H9 (cell line): ENCODE measurements at regions not wholly inside any gene's neighbourhood (a gene's known extent, or its start where the extent isn't known, plus 50 kb on each side); places are given as distances from the start of the nearest gene placed in this dataset.

ENCODE experiments used
- DNase-seq: peaks from one replicate; pipeline ENCODE4 v3.0.0-alpha.2; 2017
- H2AFZ ChIP-seq: one replicate; pipeline ENCODE4 v1.6.1; 2013; ENCODE audit warnings: mild to moderate bottlenecking, low read length, control low read depth, moderate library complexity
- H2AK5ac ChIP-seq: 2 replicates; pipeline ENCODE4 v1.6.1; 2013; ENCODE audit warnings: low read length, control low read depth, mixed read lengths; ENCODE audit not compliant: insufficient read length
- H2BK120ac ChIP-seq: one replicate; pipeline ENCODE4 v1.6.1; 2013; ENCODE audit warnings: low read depth, mild to moderate bottlenecking, low read length, control low read depth, inconsistent platforms; ENCODE audit not compliant: poor library complexity, severe bottlenecking
- H2BK12ac ChIP-seq: 2 replicates; pipeline ENCODE4 v1.6.1; 2013; ENCODE audit warnings: low read length, control low read depth, mixed read lengths, low read depth; ENCODE audit not compliant: insufficient read length
- H2BK15ac ChIP-seq: 2 replicates; pipeline ENCODE4 v1.6.1; 2013; ENCODE audit warnings: low read depth, low read length, control low read depth
- H2BK20ac ChIP-seq: one replicate; pipeline ENCODE4 v1.6.1; 2013; ENCODE audit warnings: low read depth, mild to moderate bottlenecking, low read length, control low read depth, inconsistent platforms; ENCODE audit not compliant: poor library complexity, severe bottlenecking
- H2BK5ac ChIP-seq: 2 replicates; pipeline ENCODE4 v1.6.1; 2013; ENCODE audit warnings: low read length, control low read depth, mixed read lengths; ENCODE audit not compliant: insufficient read length
- H3K14ac ChIP-seq: 2 replicates; pipeline ENCODE4 v1.6.1; 2013; ENCODE audit warnings: low read length, control low read depth; ENCODE audit not compliant: insufficient read depth
- H3K18ac ChIP-seq: 2 replicates; pipeline ENCODE4 v1.6.1; 2013; ENCODE audit warnings: low read depth, mild to moderate bottlenecking, mixed read lengths, low read length, control low read depth; ENCODE audit not compliant: insufficient read length
- H3K23ac ChIP-seq: 2 replicates; pipeline ENCODE4 v1.6.1; 2013; ENCODE audit warnings: low read length, control low read depth, mixed read lengths, low read depth; ENCODE audit not compliant: insufficient read length
- H3K23me2 ChIP-seq: 2 replicates; pipeline ENCODE4 v1.6.1; 2013; ENCODE audit warnings: low read depth, mild to moderate bottlenecking, mixed read lengths, low read length, control low read depth; ENCODE audit not compliant: insufficient read length, poor library complexity, severe bottlenecking
- H3K27ac ChIP-seq: 2 replicates; pipeline ENCODE4 v1.5.1; 2013; ENCODE audit warnings: low read length, control low read depth, mixed read lengths, low read depth; ENCODE audit not compliant: insufficient read length
- H3K27me3 ChIP-seq: 2 replicates; pipeline ENCODE4 v1.6.1; 2013; ENCODE audit warnings: low read length, control low read depth, inconsistent platforms; ENCODE audit not compliant: insufficient read depth
- H3K4ac ChIP-seq: 2 replicates; pipeline ENCODE4 v1.6.1; 2013; ENCODE audit warnings: low read depth, mild to moderate bottlenecking, control low read depth, inconsistent platforms, low read length, moderate library complexity
- H3K4me1 ChIP-seq: 2 replicates; pipeline ENCODE4 v1.6.1; 2013; ENCODE audit warnings: low read length, control low read depth, inconsistent platforms; ENCODE audit not compliant: insufficient read depth
- H3K4me2 ChIP-seq: 2 replicates; pipeline ENCODE4 v1.6.1; 2013; ENCODE audit warnings: low read length, control low read depth, mixed read lengths; ENCODE audit not compliant: insufficient read length, insufficient read depth
- H3K56ac ChIP-seq: 2 replicates; pipeline ENCODE4 v1.6.1; 2013; ENCODE audit warnings: low read depth, mild to moderate bottlenecking, mixed read lengths, low read length, control low read depth; ENCODE audit not compliant: insufficient read length
- H3K79me1 ChIP-seq: 2 replicates; pipeline ENCODE4 v1.6.1; 2013; ENCODE audit warnings: low read depth, mild to moderate bottlenecking, moderate library complexity, low read length, control low read depth, inconsistent platforms; ENCODE audit not compliant: insufficient read depth, poor library complexity, severe bottlenecking
- H3K79me2 ChIP-seq: 2 replicates; pipeline ENCODE4 v1.6.1; 2013; ENCODE audit warnings: low read length, control low read depth, inconsistent platforms; ENCODE audit not compliant: insufficient read depth
- H3K9ac ChIP-seq: 2 replicates; pipeline ENCODE4 v1.6.1; 2013; ENCODE audit warnings: low read length, control low read depth, mixed read lengths; ENCODE audit not compliant: insufficient read length; ENCODE audit errors: extremely low read depth
- H3K9me3 ChIP-seq: one replicate; pipeline ENCODE4 v1.6.1; 2013; ENCODE audit warnings: low read depth, low read length, inconsistent platforms; ENCODE audit not compliant: control insufficient read depth
- H3T11ph ChIP-seq: one replicate; pipeline ENCODE4 v1.6.1; 2013; ENCODE audit warnings: mild to moderate bottlenecking, low read length, control low read depth, inconsistent platforms
- H4K20me1 ChIP-seq: one replicate; pipeline ENCODE4 v1.6.1; 2013; ENCODE audit not compliant: control insufficient read depth, insufficient read length, insufficient read depth
- H4K5ac ChIP-seq: 2 replicates; pipeline ENCODE4 v1.6.1; 2013; ENCODE audit warnings: low read depth, mild to moderate bottlenecking, mixed read lengths, low read length, control low read depth; ENCODE audit not compliant: insufficient read length
- H4K8ac ChIP-seq: replicated peaks from 2 replicates; pipeline ENCODE4 v1.6.1; 2013; ENCODE audit warnings: low read length, control low read depth, mixed read lengths, low read depth; ENCODE audit not compliant: insufficient read length
- H4K91ac ChIP-seq: 2 replicates; pipeline ENCODE4 v1.6.1; 2013; ENCODE audit warnings: low read depth, mild to moderate bottlenecking, moderate library complexity, mixed read lengths, low read length, control low read depth; ENCODE audit not compliant: insufficient read length
- H3K27ac Mint-ChIP-seq, 3 experiments: 2 replicates in 2 of 3; 3 replicates in 1 of 3; pipeline ENCODE4 v1.8.0; 2020 to 2021; ENCODE audit warnings: mixed read lengths in 3 of 3, mild to moderate bottlenecking in 1 of 3, moderate library complexity in 1 of 3
- H3K27me3 Mint-ChIP-seq: 2 replicates; pipeline ENCODE4 v1.8.0; 2021; ENCODE audit warnings: low read depth, mild to moderate bottlenecking, moderate library complexity, mixed read lengths
- H3K36me3 Mint-ChIP-seq, 3 experiments: 2 replicates in 2 of 3; 3 replicates in 1 of 3; pipeline ENCODE4 v1.8.0; 2020 to 2021; ENCODE audit warnings: low read depth in 3 of 3, mixed read lengths in 3 of 3; ENCODE audit not compliant: insufficient read depth in 1 of 3
- H3K4me1 Mint-ChIP-seq, 2 experiments: 2 replicates each; pipeline ENCODE4 v1.8.0; 2020; ENCODE audit warnings: mixed read lengths in 2 of 2
- H3K4me3 Mint-ChIP-seq, 2 experiments: 2 replicates in 1 of 2; 3 replicates in 1 of 2; pipeline ENCODE4 v1.8.0; 2020 to 2021; ENCODE audit warnings: mild to moderate bottlenecking in 2 of 2, mixed read lengths in 2 of 2, moderate library complexity in 1 of 2
- H3K9me3 Mint-ChIP-seq, 2 experiments: 2 replicates in 1 of 2; 3 replicates in 1 of 2; pipeline ENCODE4 v1.8.0; 2020; ENCODE audit warnings: mild to moderate bottlenecking in 2 of 2, mixed read lengths in 2 of 2, moderate library complexity in 1 of 2
- TF ChIP-seq, protein P1 (sequence below): fragments of 200-600 bp; sonication (generic); conservative IDR thresholded peaks from 3 replicates; pipeline ENCODE4 v1.8.0; 2021; ENCODE audit warnings: antibody characterized with exemption, mild to moderate bottlenecking

DNA sequence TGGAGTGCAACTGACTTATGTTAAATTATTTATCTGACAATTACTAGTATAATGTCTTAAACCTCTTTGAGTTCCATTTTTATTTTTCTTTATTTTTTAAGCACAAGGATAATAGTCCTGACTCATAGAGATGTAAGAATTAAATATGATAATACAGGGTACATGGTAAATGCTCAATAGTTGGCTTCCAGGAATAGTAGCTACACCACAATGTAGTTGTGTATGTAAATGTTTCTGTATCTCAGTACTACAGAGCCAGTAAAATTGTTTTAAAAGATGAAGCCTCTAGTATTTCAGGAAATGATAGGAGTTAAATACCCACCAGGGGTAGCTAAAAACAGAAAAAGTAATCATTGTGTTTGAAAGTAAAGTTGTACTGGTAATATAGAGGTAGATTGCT lies 487.4 kb upstream of the IRAK1BP1 start:
- Histone ChIP-seq H2AFZ (no peak overlapping the region), H3K56ac (no peak overlapping the region), H3T11ph (no peak overlapping the region), H2BK20ac (no peak overlapping the region), H3K9ac (no peak overlapping the region), H3K23ac (no peak overlapping the region), H4K20me1 (no peaks in the 10 kb centered on the region), H3K79me2 (no peaks in the 10 kb centered on the region), H3K14ac (no peak overlapping the region), H3K79me1 (no peaks in the 10 kb centered on the region), H4K8ac (no peak overlapping the region), H3K9me3 (no peaks in the 10 kb centered on the region), H3K27ac (no peak overlapping the region), H4K91ac (no peak overlapping the region), H3K23me2 (no peaks in the 10 kb centered on the region), H2AK5ac (no peak overlapping the region), H2BK120ac (no peak overlapping the region), H3K4me2 (no peak overlapping the region), H4K5ac (no peak overlapping the region), H3K4ac (no peak overlapping the region), H3K4me1 (no peaks in the 10 kb centered on the region), H3K18ac (no peak overlapping the region), H2BK12ac (no peak overlapping the region), H2BK15ac (no peak overlapping the region), H3K27me3 (no peaks in the 10 kb centered on the region), H2BK5ac (no peak overlapping the region)
- H3K4me1 Mint-ChIP-seq, result peaks cover 7 to 8% of the 10 kb centered on the region in 2 experiments
- H3K9me3 Mint-ChIP-seq, result peaks cover 5 to 7% of the 10 kb centered on the region in 2 experiments; a peak in 2 of 5 replicates
- TF ChIP-seq, protein P1, sequence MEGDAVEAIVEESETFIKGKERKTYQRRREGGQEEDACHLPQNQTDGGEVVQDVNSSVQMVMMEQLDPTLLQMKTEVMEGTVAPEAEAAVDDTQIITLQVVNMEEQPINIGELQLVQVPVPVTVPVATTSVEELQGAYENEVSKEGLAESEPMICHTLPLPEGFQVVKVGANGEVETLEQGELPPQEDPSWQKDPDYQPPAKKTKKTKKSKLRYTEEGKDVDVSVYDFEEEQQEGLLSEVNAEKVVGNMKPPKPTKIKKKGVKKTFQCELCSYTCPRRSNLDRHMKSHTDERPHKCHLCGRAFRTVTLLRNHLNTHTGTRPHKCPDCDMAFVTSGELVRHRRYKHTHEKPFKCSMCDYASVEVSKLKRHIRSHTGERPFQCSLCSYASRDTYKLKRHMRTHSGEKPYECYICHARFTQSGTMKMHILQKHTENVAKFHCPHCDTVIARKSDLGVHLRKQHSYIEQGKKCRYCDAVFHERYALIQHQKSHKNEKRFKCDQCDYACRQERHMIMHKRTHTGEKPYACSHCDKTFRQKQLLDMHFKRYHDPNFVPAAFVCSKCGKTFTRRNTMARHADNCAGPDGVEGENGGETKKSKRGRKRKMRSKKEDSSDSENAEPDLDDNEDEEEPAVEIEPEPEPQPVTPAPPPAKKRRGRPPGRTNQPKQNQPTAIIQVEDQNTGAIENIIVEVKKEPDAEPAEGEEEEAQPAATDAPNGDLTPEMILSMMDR, result no peak
- no peak overlapping the region for H3K27ac Mint-ChIP-seq
- peaks cover 0 to 4% (median 0%) of the 10 kb centered on the region in 3 experiments; a peak in 4 of 7 replicates for H3K36me3 Mint-ChIP-seq
- no peaks in the 10 kb centered on the region for H3K27me3 Mint-ChIP-seq
- no peak overlapping the region for H3K4me3 Mint-ChIP-seq
- DNase-seq, result no peak
